ENCODE measurements at regions not wholly inside any gene's neighbourhood (a gene's known extent, or its start where the extent isn't known, plus 50 kb on each side); places are given as distances from the start of the nearest gene placed in this dataset.
A peak's percentile ranks its signal among the peaks of the same experiment; 100 is the strongest.
"Not testable (repeated sequence)": the region's sequence is repeated elsewhere in the genome, so short reads cannot be mapped to it uniquely, and the experiment has no call there.

DNA sequence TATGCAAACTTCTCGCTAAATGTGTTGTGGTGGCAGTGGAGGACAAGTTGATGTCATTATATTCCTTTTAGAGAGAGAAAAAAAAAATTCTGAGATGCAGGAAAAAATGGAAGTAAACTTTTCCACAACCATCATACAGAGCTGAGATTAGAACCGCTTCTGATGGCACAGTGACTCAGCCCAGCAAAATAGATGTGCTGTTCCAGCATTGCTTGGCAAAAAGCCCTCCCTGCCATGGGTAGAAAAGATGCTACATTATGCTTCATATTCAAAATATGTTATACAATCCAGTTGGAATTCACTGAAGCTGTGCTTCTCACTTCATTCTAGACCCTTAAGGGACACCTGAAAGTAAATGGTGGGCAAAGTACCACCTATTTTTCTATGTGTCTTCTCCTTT lies 1047.6 kb upstream of the FANCL start:
- no peak for DNase-seq

DNA sequence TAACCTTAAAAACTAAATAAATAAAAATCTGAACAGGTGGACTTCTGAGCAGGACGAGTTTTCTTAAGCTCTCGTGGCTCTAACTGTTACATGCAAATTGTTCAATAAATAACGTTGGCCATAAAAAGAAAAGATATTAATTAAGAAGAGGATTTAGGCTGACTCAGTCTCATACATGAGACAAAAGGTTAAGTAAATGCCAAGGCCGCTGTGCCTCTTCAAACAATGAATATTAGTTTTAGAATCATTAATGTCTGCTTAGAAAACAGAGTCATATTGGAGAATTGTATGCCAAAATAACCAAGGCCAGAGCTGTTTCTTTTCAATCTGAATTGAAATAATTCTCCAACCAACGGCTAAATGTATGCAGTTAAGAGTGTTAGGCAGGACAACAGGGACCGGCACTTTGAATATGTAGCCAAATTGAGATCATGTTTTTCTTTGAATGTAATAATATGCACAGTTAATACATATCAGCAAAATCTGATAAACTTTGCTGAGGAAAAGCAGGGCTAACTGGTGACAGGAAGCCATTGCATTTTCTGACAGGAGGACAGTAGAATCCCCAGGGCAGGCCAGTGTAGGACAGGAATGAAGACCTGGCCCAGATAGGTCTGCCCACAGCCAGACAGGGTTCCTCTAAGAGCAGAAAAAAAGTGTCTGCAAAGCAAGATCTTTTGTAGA lies 1041.4 kb upstream of the FANCL start:
- DNase-seq, result no peak

DNA sequence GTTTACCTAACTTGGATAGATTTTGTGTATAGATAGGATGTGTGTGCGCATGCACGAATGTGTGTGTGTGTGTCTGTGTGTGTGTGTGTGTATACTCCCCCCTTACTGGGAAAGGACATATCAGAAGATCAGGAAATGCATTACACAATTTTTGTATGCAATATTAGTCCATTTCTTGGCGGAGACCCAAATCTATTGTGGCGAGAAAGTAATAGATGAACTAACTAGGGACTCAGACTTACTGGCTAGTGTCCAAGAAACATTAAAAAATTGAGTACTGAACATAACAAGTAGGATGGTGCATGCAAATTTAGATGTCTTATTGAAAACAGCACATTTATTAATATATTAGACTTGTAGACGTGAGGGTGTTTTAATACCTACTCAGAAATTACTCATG lies 1036.5 kb upstream of the FANCL start:
- DNase-seq, result peak; percentile 17

DNA sequence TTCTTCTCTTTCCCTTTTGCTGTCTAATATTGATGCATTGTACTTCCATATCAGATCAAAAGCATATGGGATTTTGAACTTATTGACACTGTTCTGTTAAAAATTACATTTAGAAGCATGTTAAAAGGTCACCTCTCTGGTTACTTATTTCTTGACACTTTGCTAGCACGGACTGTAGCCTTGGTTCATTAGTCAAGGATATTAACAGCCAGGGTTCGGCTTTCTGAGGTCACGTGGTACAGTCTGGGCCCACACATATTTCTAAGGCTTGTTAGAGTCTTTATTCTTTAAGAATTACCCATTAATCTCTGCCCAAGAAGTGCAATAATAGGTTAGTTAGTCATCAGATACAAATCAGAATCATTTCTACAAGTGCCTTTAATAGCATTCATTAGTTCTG lies 1035.8 kb upstream of the FANCL start:
- no peak for DNase-seq

DNA sequence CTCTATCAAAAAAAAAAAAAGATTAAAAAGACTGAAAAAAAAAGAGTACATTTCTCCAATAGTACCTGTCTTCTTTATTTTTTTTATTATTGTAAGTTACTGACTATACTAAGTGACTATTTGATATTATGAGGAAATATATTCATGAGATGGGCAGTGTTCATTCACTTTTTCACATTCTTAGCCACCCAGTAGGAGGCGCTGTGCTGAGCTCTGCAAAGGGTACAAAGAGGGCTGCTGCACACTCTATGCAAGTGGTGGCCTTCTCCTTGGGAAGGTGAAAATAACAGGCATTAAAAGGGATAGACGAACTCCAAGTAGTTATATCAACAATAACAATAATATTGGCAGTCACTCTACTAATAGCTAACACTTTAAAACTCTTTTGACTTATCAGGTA lies 1034.9 kb upstream of the FANCL start:
- DNase-seq, result no peak

DNA sequence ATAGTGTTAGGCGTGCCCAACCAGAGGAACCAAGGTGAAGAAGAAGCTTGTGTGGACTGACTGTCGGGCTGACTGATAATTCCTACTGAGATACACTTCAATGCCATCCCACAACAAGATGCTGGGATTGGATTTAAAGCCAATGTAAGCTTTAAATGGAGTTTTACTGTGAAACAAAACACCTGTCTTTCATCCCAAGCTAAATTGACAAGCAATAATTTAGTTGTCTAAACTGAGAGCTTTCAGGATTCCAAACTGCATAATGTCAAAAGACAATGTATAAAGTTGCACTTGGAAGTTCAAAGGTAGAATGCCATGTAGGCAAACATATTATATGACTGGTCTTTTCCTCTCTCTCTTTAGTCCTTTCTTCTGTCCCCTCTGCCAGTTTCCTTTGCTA lies 1025.3 kb upstream of the FANCL start:
- DNase-seq, result no peak

DNA sequence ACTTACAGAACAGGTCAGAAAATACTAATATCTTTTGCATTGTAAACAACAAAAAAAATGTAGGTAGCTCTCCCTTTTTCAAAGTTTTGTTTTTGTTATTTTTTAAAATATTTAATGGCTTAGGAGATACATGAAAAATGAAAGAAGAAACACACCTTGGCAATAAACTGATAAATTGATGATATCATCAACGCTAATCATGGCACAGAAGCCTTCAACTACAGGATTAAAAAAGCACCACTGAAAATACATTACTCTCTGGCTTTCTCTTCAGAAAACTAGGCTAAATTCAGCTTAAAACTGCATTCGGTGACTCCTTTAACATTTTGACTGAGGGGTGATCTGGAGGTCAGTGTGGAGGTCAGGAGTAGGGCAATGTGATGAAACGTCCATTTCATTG lies 1018.8 kb upstream of the FANCL start:
- DNase-seq, result no peak

DNA sequence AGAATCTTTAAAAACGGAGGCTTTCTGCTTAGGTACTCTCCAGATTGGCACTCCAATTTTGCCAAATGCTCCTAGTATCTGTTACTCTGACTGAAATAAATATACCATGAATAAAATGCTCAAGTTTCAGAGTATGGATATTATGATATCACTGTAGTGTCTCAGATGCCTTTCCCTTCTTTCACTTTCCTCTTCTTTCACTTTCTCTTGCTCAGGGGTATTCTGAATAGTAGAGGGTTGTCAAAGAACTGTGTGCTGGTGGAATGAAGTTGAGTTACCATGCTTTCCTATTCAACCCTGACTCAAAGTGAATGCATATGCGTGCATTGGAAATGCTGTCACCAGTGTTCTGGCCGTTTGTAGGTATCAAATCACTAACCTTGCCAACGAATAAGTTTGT lies 1015.2 kb upstream of the FANCL start:
- no peak for DNase-seq

DNA sequence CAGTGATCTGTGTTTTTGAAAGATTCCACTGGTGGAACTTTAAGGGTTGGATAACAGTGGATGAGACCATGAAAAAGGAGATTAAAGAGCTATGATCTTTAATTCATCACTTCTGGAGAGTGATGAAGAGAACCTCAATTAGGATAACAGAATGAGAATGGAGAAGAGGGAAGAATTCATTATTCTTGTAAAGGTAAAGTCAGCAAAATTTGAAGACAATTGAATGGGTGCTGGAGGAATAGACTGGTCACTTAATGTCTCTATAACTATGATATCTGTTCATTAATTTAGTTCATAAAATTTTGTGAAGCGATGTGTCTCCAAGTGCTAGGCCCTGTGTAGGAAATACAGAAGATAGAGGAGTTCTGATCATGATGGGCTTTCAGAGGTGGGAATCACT lies 1013.2 kb upstream of the FANCL start:
- no peak for DNase-seq

DNA sequence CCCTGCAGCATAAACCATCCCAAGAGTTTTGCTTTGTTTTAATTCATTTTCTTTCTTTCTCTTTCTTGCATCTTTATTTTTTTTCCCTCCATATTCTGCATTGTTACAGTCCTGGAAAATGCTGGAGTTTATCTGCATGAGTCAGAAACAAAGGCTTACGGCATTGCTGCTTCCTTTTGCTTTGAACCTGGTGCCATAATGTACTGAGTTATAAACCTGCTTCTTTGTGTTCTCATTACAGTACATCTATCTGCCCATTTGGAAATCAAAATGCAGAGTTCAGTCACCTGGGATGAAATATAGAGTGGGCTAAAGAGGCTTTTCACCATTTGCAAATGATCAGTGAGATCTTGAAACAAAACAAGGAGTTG lies 1009.2 kb upstream of the FANCL start:
- peak; percentile 14 for DNase-seq

DNA sequence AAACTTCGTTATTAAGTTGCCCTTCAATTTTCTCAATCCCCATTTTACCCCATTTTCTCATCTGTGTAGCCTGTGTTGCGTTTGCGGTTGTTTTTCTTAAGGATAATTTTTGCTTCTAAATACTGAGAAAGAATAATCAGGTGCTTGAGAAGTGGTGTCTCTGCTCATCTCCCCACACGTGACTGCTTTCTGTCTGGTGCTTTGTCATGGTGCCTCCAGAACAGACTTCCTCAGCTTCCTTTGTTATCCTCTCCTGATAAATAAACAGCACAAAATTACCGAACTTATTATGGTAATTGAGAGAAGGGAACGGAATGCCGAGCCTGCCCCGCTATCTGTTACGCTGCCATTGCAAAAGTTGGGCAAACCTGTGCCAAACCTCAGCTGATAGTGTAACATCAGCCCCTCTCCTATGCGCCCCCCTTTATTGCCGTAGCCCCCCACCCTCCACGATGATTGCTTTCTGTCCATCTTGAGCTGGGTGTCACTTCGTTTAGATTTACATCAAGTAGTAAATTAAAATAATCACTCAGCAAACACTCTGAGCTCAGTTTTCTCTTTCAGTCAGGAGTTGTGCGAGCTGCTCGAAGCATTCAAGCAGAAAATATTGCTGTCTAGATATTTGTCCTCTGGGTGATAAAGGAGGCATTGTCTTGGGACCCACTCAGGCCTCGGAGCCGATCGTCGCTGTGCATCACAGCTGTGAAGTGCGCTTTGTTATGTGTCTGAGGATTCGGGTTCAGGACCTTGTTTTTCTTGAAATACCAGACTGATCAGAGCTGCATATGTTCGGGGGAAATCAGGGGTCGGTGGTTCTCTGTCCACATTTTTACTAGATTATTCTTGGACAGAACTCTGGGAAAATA lies 1008.5 kb upstream of the FANCL start:
- DNase-seq, result no peak

DNA sequence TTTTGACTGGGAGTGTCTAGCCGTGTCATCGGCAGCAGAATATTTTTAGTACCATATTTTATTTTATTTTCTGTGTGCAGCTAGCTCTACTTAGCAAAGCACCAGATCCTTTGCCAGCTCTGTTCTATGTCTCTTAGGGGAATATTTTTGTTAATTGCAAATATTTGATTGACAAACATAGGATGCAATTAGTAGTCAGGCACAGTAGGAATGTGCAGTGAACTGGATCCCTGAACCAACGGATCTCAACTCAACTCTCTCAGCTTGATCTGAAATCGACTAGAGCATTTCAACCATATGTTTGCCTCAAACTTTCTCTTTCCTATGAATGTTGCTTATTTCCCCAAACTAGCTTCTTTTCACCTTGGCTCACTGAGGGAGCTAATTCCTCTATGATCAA lies 998.0 kb upstream of the FANCL start:
- DNase-seq, result no peak

DNA sequence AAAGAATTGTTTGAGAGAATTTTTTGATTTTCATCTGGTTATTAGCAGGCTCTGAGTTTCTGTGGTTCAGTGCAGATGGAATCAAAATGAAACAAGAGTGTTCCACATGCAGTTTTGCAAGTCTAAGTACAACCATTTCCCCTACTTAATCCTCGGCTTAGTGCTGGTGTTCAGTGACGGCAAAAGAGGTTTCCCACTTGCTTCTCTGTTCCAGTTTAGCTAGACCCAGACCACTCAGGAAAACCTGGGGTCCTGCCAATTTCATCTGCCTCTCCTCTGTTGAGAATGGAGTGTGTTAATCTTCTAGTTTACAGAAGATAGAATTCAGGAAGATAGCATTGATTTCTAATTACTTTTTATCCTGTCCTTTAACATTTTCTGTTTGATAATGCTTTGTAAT lies 996.2 kb upstream of the FANCL start:
- DNase-seq, result no peak

DNA sequence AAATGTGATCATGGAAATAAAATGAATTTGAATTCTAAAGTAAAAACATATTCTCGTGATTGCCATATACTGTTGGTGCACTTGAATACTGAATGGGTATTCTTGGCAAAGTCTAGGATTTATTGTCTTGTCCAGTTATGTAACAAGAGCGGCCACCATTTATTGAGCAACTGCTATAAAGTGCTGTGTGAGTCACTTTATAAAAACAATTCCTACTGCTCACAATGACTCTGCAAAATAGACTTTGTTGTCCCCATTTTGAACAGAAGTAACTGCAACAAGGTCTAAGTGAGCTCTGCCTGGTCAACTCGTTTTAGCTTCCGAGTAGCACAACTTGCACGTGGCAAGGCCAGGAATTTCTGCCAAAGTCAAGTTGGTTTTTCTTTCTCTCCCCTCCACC lies 995.6 kb upstream of the FANCL start:
- no peak for DNase-seq

DNA sequence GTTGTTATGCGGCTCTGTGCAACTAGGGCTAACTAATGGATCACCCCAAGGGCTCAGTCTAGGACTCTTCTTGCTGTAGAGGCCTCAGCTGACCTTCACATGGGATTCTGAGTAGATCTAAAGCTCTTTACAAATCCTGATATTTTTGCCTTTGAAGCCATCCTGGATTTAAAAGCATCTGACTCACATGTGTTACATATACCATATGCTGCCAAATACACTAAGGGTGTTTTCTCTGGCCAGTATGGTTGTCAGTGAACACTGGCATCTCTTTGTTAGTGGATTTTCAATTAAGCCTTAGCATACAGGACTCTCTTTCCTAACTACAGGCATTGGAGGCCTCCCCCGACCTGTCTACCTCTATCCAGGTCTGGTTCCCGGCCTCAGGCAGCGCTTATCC lies 992.8 kb upstream of the FANCL start:
- DNase-seq, result no peak

DNA sequence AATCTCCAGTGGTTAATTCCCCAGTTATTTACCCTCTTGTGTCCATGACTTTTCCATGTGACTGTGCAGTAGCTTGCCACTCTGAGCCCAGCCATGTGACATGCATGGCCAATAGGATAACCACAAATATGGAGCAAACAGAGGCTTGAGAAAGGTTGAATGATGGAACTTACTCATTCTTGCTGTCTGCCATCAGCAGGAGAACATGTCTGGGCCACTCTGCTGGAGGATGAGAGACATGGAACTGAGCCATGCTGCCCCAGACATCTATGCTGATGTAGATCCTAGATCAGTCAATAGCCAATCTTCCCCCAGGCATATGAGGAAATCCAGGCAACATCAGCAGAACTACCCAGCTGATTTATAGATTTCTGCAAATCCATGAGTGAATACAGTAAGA lies 992.3 kb upstream of the FANCL start:
- DNase-seq, result no peak

DNA sequence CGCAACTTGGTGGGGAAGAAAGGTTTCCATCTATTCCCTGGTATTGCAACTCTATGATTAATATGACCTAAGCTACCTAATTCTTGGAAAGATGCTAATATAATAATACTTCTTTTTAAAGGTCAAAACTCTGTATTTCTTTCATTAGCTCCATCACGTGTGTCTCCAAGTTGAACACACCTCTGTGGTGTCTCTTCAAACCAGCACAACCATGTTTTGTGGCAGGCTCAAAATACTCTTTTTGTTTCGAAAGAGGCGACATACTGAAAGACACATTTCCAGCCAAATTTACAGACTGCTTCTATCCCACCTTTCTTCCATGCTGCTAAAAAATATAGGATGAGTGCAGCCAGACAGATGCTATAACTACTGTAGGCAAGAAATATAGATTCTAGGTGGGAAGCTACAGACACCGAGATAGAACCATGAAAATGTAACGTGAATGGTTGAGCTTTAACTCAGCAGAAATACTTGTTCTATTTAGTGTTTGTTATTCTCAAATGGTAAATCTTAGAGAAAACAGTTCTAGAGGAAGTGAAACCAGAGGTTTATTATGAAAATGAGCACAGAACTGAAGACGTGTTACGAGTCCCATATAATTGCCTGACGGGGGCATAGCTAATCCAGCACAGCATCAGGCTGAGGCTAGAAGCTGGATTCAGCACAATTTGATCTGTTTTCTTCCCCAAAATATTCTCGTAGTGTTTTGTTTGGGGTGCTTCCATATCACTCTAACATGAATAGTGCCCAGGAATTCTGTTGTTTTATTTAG lies 991.5 kb upstream of the FANCL start:
- DNase-seq, result no peak

DNA sequence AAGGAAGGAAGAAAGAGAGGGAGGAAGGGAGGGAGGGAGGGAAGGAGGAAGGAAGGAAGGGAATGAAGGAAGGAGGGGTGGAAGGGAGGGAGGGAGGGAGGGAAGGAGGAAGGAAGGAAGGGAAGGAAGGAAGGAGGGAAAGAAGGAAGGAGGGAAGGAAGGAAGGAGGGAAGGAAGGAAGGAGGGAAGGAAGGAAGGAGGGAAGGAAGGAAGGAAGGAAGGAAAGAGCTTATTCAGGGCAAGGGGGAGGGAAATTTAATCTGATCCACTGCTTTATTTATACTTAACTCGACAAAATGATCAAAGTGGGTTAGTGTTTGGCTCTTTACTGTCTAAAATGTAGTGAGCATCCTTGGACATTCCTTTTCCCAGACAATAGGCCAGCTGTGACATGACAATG lies 985.2 kb upstream of the FANCL start:
- DNase-seq, result not testable (repeated sequence)

DNA sequence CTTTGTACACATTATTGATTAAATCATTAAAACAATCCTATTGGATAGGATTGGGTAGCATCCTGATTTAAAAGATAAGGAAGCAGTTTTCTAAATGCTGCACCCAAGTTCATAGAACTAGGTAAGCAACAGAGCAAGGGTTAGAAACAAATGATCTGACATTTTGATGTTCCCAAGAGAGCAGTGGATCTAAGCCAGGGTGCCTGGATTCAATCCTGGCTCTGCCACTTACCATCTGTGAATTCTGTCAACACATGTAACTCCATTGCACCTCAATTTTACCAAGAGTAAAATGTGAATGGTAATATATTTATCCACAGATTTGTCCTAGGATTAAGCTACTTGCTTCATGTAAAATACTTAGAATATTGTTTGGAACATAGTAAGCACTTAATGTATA lies 982.6 kb upstream of the FANCL start:
- no peak for DNase-seq

DNA sequence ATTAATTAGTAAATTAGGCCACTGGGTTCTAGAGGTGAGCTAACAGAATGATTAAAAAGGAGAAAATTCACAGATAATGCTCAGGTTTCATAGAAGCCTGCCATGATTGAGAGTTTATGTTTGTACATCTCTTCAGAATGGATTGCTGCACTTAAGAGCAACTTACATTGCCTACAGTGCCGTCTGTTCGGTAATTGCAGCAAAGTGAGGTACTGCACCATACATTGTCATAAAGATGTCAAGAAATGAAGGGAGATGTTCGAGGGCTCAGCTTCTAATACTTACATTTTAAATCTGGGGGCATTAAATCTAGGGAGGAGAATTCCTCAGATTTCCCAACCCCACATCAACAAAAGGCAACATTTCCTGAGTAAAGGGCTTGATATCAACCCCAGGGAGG lies 976.2 kb upstream of the FANCL start:
- no peak for DNase-seq

DNA sequence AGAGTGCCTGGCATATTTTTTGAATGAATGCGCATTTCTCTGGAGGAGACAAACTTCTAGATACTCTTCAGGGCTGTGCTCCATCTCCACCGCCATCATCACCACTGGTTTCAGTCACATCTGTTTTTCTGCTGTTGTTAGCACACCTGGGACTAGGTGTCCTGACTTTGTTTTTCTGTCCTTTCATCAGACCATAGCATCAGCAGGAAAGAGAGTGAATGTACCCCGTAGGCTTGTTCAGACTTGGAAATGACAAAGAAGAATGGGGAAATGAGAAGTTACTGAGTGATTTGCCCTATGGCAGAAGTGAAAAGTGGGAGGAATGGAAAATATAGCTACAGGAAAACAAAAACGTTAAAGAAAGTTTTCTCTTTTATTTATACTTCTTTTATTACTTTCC lies 965.2 kb upstream of the FANCL start:
- DNase-seq, result no peak

DNA sequence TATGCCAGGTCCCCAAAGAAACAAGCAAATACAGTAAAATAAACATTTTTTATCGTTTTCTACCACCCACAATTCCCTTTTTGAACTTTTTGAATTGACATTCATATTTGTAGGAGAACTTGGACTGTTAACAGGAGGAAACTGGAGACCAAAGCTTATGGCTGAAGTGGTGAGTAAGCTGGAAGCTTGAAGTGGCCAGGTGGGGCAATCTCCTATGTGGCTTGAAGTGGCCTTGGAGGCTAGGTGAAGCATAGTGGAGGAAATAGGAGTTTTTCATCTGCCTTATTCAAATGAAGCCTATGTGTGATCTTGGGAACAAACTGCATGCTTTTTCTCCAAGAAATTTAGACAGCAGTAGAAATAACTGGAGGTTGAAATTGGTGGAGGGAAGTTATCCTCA lies 962.9 kb upstream of the FANCL start:
- no peak for DNase-seq

DNA sequence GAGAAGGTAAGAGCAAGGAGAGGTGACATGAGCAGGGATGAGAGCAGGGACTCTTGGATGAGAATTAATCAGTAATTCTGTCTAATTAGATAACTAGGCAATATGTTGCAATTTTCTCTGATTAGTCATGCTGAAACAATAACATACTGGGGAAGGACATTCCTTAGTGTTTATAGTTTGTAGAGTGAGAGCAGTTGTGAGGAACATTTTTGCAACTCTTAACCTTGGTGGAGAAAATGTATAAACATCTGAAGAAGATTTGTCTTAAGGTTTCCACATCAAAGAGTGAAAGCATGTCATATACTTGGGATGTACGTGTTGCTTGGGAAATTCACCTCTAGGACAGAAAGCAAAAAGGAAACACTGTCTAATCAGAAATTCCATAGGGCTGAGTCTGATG lies 955.4 kb upstream of the FANCL start:
- peak; percentile 28 for DNase-seq

DNA sequence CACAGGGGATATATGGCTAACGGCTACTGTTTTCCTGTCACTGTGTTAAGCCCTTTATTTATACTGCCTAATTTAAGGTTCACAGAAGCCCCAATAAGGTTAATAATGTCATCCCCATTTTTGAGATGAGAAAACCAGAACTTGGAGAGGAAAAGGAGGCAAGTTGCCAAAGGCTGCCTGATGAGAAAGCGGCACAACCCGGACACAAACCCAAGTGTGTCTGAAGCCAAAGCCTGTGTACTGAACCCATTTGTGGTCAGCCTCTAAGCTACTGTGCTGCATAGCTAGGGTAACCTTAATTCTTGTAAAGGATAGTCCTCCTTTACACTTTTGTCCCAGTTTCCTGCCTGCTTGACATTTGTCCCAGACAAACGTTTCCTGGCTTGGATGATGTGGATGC lies 954.7 kb upstream of the FANCL start:
- DNase-seq, result no peak
